HG02884 (cell line): ENCODE measurements at regions not wholly inside any gene's neighbourhood (a gene's known extent, or its start where the extent isn't known, plus 50 kb on each side); places are given as distances from the start of the nearest gene placed in this dataset.

Experiments
- ATAC-seq: cut with Tn5 transposase; IDR thresholded peaks from one replicate; pipeline ENCODE4 v1.9.1; 2021; ENCODE audit warnings: mild to moderate bottlenecking, moderate library complexity; ENCODE audit not compliant: unreplicated experiment

GRCh38 chr6:77979204-77979603 is 326.4 kb downstream of the MEI4 start:
- no peak for ATAC-seq

GRCh38 chr6:77986380-77987034 is 333.7 kb downstream of the MEI4 start:
- peak; percentile 58 for ATAC-seq

GRCh38 chr6:77987035-77987384 is 334.2 kb downstream of the MEI4 start:
- ATAC-seq, result peak; percentile 16

- no peak for ATAC-seq
These were observed 357.3 kb downstream of the MEI4 start for GRCh38 chr6:78010130-78010529.

- ATAC-seq, result no peak
These were observed 367.7 kb downstream of the MEI4 start for GRCh38 chr6:78020586-78020985.

- ATAC-seq, result no peak
These were observed 372.7 kb downstream of the MEI4 start for GRCh38 chr6:78025502-78025901.

- no peak for ATAC-seq
These were observed 378.4 kb downstream of the MEI4 start for GRCh38 chr6:78031228-78031627.

GRCh38 chr6:78059171-78059570 is 406.3 kb downstream of the MEI4 start:
- no peak for ATAC-seq

GRCh38 chr6:78062993-78063392 is 410.2 kb downstream of the MEI4 start:
- ATAC-seq, result no peak

- no peak for ATAC-seq
These were observed 423.5 kb downstream of the MEI4 start for GRCh38 chr6:78076371-78076770.

GRCh38 chr6:78089531-78089930 is 436.7 kb downstream of the MEI4 start:
- no peak for ATAC-seq

GRCh38 chr6:78093906-78094305 is 441.1 kb downstream of the MEI4 start:
- ATAC-seq, result no peak

- ATAC-seq, result no peak
These were observed 448.5 kb downstream of the MEI4 start for GRCh38 chr6:78101387-78101786.

GRCh38 chr6:78110641-78111040 is 457.8 kb downstream of the MEI4 start:
- no peak for ATAC-seq

GRCh38 chr6:78117966-78118365 is 465.1 kb downstream of the MEI4 start:
- no peak for ATAC-seq

GRCh38 chr6:78131521-78131920 is 478.7 kb downstream of the MEI4 start:
- ATAC-seq, result no peak

- no peak for ATAC-seq
These were observed 480.0 kb downstream of the MEI4 start for GRCh38 chr6:78132671-78133410.

- no peak for ATAC-seq
These were observed 497.6 kb downstream of the MEI4 start for GRCh38 chr6:78150425-78150824.

- ATAC-seq, result no peak
These were observed 501.1 kb downstream of the MEI4 start for GRCh38 chr6:78153976-78154375.

GRCh38 chr6:78157606-78158005 is 504.8 kb downstream of the MEI4 start:
- no peak for ATAC-seq

GRCh38 chr6:78188891-78189290 is 536.1 kb downstream of the MEI4 start:
- ATAC-seq, result no peak

GRCh38 chr6:78192057-78192456 is 539.2 kb downstream of the MEI4 start:
- no peak for ATAC-seq

GRCh38 chr6:78199044-78199443 is 546.2 kb downstream of the MEI4 start:
- no peak for ATAC-seq
